ENCODE measurements at regions not wholly inside any gene's neighbourhood (a gene's known extent, or its start where the extent isn't known, plus 50 kb on each side); places are given as distances from the start of the nearest gene placed in this dataset.

GRCh38 chr3:64756398-64756986 is 68.7 kb upstream of the ADAMTS9 start:
- TF ChIP-seq EZH2 (IDR thresholded peaks at IDR 0.05; ENCODE audit: insufficient read depth, poor library complexity, severe bottlenecking) (no peak), EZH2phosphoT487 (IDR thresholded peaks at IDR 0.05; ENCODE audit: insufficient read depth, low read depth) (no peak)
